WERI-Rb-1 (cell line): ENCODE measurements at regions not wholly inside any gene's neighbourhood (a gene's known extent, or its start where the extent isn't known, plus 50 kb on each side); places are given as distances from the start of the nearest gene placed in this dataset.

Source experiments
- DNase-seq: peaks from one replicate; pipeline ENCODE4 v3.0.0-alpha.2; 2020
- H3K27ac ChIP-seq: fragments of 250-450 bp; sonication (Bioruptor Pico); 2 replicates; pipeline ENCODE4 v1.5.1; 2020; ENCODE audit warnings: mild to moderate bottlenecking, moderate library complexity
- H3K27me3 ChIP-seq: fragments of 250-450 bp; sonication (Bioruptor Pico); 2 replicates; pipeline ENCODE4 v1.5.1; 2021; ENCODE audit warnings: mild to moderate bottlenecking, low read depth, moderate library complexity; ENCODE audit not compliant: insufficient read depth, severe bottlenecking
- H3K36me3 ChIP-seq: fragments of 250-450 bp; sonication (Bioruptor Pico); 2 replicates; pipeline ENCODE4 v1.5.1; 2020; ENCODE audit warnings: mild to moderate bottlenecking, moderate library complexity
- H3K4me3 ChIP-seq: 2 replicates; pipeline ENCODE4 v1.5.1; 2011; ENCODE audit warnings: low read depth, mild to moderate bottlenecking, control low read depth, low read length
- H3K9me3 ChIP-seq: fragments of 250-450 bp; sonication (Bioruptor Pico); 2 replicates; pipeline ENCODE4 v1.5.1; 2021; ENCODE audit warnings: mild to moderate bottlenecking, moderate library complexity; ENCODE audit not compliant: severe bottlenecking
- CTCF ChIP-seq: IDR thresholded peaks from 2 replicates; pipeline ENCODE4 v1.5.1; 2011; ENCODE audit warnings: low read depth, mild to moderate bottlenecking, control low read depth, inconsistent platforms, low read length

GRCh38 chr10:78843495-78843894 is 225.3 kb upstream of the ZMIZ1 start:
- no peak for TF ChIP-seq CTCF
- DNase-seq = no peak

GRCh38 chr10:78844960-78845607 is 223.7 kb upstream of the ZMIZ1 start:
- Histone ChIP-seq H3K27me3 (no peaks in the 10 kb centered on the region), H3K9me3 (peaks cover 3% of the 10 kb centered on the region), H3K27ac (no peak overlapping the region), H3K36me3 (no peaks in the 10 kb centered on the region), H3K4me3 (no peak overlapping the region)
- DNase-seq = no peak
- TF ChIP-seq CTCF = peak; percentile 28; the same call in 1 of the 2 replicates

More at GRCh38 chr10:78843495-78843894, 225.3 kb upstream of the ZMIZ1 start:
- Histone ChIP-seq H3K27ac (no peak overlapping the region), H3K27me3 (no peaks in the 10 kb centered on the region), H3K4me3 (no peak overlapping the region), H3K9me3 (peaks cover 3% of the 10 kb centered on the region), H3K36me3 (no peaks in the 10 kb centered on the region)

GRCh38 chr10:78846071-78846470 is 222.7 kb upstream of the ZMIZ1 start:
- no peaks in the 10 kb centered on the region for H3K36me3 ChIP-seq
- TF ChIP-seq CTCF = no peak
- H3K27ac ChIP-seq = peak overlapping the region; percentile 91
- H3K27me3 ChIP-seq = no peaks in the 10 kb centered on the region
- H3K9me3 ChIP-seq = peaks cover 3% of the 10 kb centered on the region
- H3K4me3 ChIP-seq = no peak overlapping the region
- no peak for DNase-seq

DNA sequence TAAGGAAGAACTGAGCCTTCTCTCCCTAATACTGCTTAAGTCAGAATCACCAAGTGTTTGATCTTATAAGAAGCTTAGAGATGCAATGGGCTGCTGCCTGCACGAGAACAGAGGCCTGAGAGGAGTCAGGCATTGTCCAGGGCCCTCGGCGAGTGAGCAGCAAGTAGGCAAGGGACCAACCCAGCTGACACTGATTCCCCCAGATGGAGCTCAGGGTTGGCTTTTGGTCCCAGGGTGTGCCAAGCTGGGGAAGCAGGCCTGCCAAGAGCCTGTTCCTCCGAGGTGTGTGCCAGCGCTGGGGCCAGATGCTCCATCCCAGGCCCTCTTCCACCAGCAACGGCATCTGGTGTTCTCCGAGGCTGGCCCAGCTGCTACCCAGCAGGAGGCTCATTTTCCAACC is 222.0 kb upstream of the ZMIZ1 start:
- peaks cover 3% of the 10 kb centered on the region for H3K9me3 ChIP-seq
- H3K27ac ChIP-seq = peak overlapping the region; percentile 91
- no peak overlapping the region; the same call in 1 of the 2 replicates for H3K4me3 ChIP-seq
- no peaks in the 10 kb centered on the region for H3K36me3 ChIP-seq
- H3K27me3 ChIP-seq = no peaks in the 10 kb centered on the region
- peak; percentile 84 for DNase-seq
- no peak for TF ChIP-seq CTCF

DNA sequence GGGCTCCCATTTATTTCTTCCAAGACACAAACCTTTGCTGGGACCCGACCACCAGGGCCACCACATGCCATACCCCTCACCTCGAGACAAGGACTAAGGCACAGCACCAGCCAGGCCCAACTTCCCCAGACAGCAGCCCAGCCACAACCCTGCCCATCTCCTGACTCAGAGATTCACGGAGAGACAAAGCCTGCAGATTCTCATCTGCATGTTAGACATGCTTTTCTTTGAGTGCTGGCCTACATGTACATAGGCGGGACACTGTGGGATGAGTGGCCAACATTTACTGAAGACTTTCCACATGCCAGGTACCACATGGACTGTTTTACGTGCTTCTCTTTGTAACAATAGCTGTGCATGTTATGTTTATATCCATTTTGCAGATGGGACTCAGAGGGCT is 221.3 kb upstream of the ZMIZ1 start:
- Histone ChIP-seq H3K4me3 (no peak overlapping the region), H3K27ac (peak overlapping the region; percentile 91), H3K36me3 (no peaks in the 10 kb centered on the region), H3K9me3 (peaks cover 3% of the 10 kb centered on the region), H3K27me3 (no peaks in the 10 kb centered on the region)
- DNase-seq = no peak
- TF ChIP-seq CTCF = no peak

GRCh38 chr10:78849115-78849514 is 219.7 kb upstream of the ZMIZ1 start:
- Histone ChIP-seq H3K27ac (no peak overlapping the region), H3K9me3 (no peaks in the 10 kb centered on the region), H3K36me3 (no peaks in the 10 kb centered on the region), H3K27me3 (no peaks in the 10 kb centered on the region), H3K4me3 (no peak overlapping the region)
- no peak for TF ChIP-seq CTCF
- DNase-seq = no peak
